Osteoblast (primary cell): ENCODE measurements at regions not wholly inside any gene's neighbourhood (a gene's known extent, or its start where the extent isn't known, plus 50 kb on each side); places are given as distances from the start of the nearest gene placed in this dataset.

Experiments
- DNase-seq: peaks from one replicate; pipeline ENCODE4 v3.0.0; 2011; ENCODE audit warnings: low spot score, mixed read lengths; ENCODE audit not compliant: insufficient read length; ENCODE audit errors: missing footprints
- H2AFZ ChIP-seq: 2 replicates; pipeline ENCODE4 v1.6.0; 2011; ENCODE audit warnings: mild to moderate bottlenecking, low read length
- H3K27ac ChIP-seq: 2 replicates; pipeline ENCODE4 v1.5.1; 2011; ENCODE audit warnings: mild to moderate bottlenecking, low read depth, low read length, moderate library complexity
- H3K27me3 ChIP-seq: 2 replicates; pipeline ENCODE4 v1.6.0; 2012; ENCODE audit warnings: mild to moderate bottlenecking, control low read depth, inconsistent platforms, low read length, moderate library complexity; ENCODE audit not compliant: insufficient read depth
- H3K36me3 ChIP-seq: 2 replicates; pipeline ENCODE4 v1.5.1; 2011; ENCODE audit warnings: mild to moderate bottlenecking, low read length, control low read depth, moderate library complexity; ENCODE audit not compliant: insufficient read depth
- H3K4me1 ChIP-seq: 2 replicates; pipeline ENCODE4 v1.5.1; 2011; ENCODE audit warnings: mild to moderate bottlenecking, low read length, control low read depth, moderate library complexity; ENCODE audit not compliant: insufficient read depth
- H3K4me2 ChIP-seq: 2 replicates; pipeline ENCODE4 v1.6.0; 2011; ENCODE audit warnings: mild to moderate bottlenecking, low read length; ENCODE audit not compliant: insufficient read depth
- H3K4me3 ChIP-seq: fragments of 200-600 bp; sonication (generic); 3 replicates; pipeline ENCODE4 v1.5.1; 2012; ENCODE audit warnings: mild to moderate bottlenecking, low read length, inconsistent platforms; ENCODE audit not compliant: insufficient read depth
- H3K79me2 ChIP-seq: 2 replicates; pipeline ENCODE4 v1.6.0; 2012; ENCODE audit warnings: mild to moderate bottlenecking, low read length, control low read depth, inconsistent platforms; ENCODE audit not compliant: insufficient read depth
- H3K9me3 ChIP-seq: 2 replicates; pipeline ENCODE4 v1.5.1; 2011; ENCODE audit warnings: low read depth, low read length, control low read depth
- H4K20me1 ChIP-seq: 2 replicates; pipeline ENCODE4 v1.6.0; 2012; ENCODE audit warnings: mild to moderate bottlenecking, low read length, control low read depth; ENCODE audit not compliant: insufficient read depth
- TF ChIP-seq, protein P1 (sequence below): IDR thresholded peaks from 2 replicates; pipeline ENCODE4 v1.5.1; 2011; ENCODE audit warnings: mild to moderate bottlenecking, low read depth, low read length, moderate library complexity; ENCODE audit errors: extremely low read depth

GRCh38 chr6:156160795-156161165 is 616.4 kb upstream of the ARID1B start:
- H3K79me2 ChIP-seq: no peaks in the 10 kb centered on the region
- H3K27me3 ChIP-seq: no peaks in the 10 kb centered on the region
- no peaks in the 10 kb centered on the region for H3K9me3 ChIP-seq
- no peaks in the 10 kb centered on the region for H3K36me3 ChIP-seq
- H3K4me3 ChIP-seq: no peak overlapping the region
- H3K27ac ChIP-seq: no peak overlapping the region
- TF ChIP-seq, protein P1, sequence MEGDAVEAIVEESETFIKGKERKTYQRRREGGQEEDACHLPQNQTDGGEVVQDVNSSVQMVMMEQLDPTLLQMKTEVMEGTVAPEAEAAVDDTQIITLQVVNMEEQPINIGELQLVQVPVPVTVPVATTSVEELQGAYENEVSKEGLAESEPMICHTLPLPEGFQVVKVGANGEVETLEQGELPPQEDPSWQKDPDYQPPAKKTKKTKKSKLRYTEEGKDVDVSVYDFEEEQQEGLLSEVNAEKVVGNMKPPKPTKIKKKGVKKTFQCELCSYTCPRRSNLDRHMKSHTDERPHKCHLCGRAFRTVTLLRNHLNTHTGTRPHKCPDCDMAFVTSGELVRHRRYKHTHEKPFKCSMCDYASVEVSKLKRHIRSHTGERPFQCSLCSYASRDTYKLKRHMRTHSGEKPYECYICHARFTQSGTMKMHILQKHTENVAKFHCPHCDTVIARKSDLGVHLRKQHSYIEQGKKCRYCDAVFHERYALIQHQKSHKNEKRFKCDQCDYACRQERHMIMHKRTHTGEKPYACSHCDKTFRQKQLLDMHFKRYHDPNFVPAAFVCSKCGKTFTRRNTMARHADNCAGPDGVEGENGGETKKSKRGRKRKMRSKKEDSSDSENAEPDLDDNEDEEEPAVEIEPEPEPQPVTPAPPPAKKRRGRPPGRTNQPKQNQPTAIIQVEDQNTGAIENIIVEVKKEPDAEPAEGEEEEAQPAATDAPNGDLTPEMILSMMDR: no peak
- no peaks in the 10 kb centered on the region for H3K4me1 ChIP-seq
- no peak overlapping the region for H2AFZ ChIP-seq
- H3K4me2 ChIP-seq: no peak overlapping the region
- H4K20me1 ChIP-seq: no peaks in the 10 kb centered on the region
- DNase-seq: no peak

GRCh38 chr6:156160007-156160794 is 617.0 kb upstream of the ARID1B start:
- no peak for DNase-seq
- H3K9me3 ChIP-seq: no peaks in the 10 kb centered on the region

GRCh38 chr6:156154896-156155295 is 622.3 kb upstream of the ARID1B start:
- Histone ChIP-seq H3K4me2 (no peak overlapping the region), H4K20me1 (no peaks in the 10 kb centered on the region), H3K27me3 (no peaks in the 10 kb centered on the region), H3K27ac (no peak overlapping the region), H3K9me3 (no peaks in the 10 kb centered on the region), H3K4me1 (no peaks in the 10 kb centered on the region), H3K36me3 (no peaks in the 10 kb centered on the region), H2AFZ (no peak overlapping the region), H3K4me3 (no peak overlapping the region), H3K79me2 (no peaks in the 10 kb centered on the region)
- no peak for DNase-seq
- TF ChIP-seq, protein P1: no peak

More at GRCh38 chr6:156160007-156160794, 617.0 kb upstream of the ARID1B start:
- TF ChIP-seq, protein P1: no peak
- Histone ChIP-seq H2AFZ (no peak overlapping the region), H3K27ac (no peak overlapping the region), H3K36me3 (no peaks in the 10 kb centered on the region), H3K4me1 (no peaks in the 10 kb centered on the region), H4K20me1 (no peaks in the 10 kb centered on the region), H3K4me3 (no peak overlapping the region), H3K27me3 (no peaks in the 10 kb centered on the region), H3K79me2 (no peaks in the 10 kb centered on the region), H3K4me2 (no peak overlapping the region)

- no peaks in the 10 kb centered on the region for H3K36me3 ChIP-seq
- no peak for DNase-seq
- H3K79me2 ChIP-seq: no peaks in the 10 kb centered on the region
- no peak overlapping the region for H3K4me2 ChIP-seq
- H2AFZ ChIP-seq: no peak overlapping the region
- no peak overlapping the region for H3K4me3 ChIP-seq
- no peak overlapping the region for H3K27ac ChIP-seq
- H3K4me1 ChIP-seq: no peaks in the 10 kb centered on the region
- H3K9me3 ChIP-seq: no peaks in the 10 kb centered on the region
- no peaks in the 10 kb centered on the region for H3K27me3 ChIP-seq
- TF ChIP-seq, protein P1: no peak
- no peaks in the 10 kb centered on the region for H4K20me1 ChIP-seq
Measured at GRCh38 chr6:156150391-156150790, 626.8 kb upstream of the ARID1B start.
